Fibroblast of the aortic adventitia (primary cell): ENCODE measurements at regions not wholly inside any gene's neighbourhood (a gene's known extent, or its start where the extent isn't known, plus 50 kb on each side); places are given as distances from the start of the nearest gene placed in this dataset.

ENCODE experiments used
- DNase-seq: peaks from one replicate; pipeline ENCODE4 v3.0.0-alpha.2; 2010; ENCODE audit warnings: low read depth
- H3K4me3 ChIP-seq: 2 replicates; pipeline ENCODE4 v1.5.1; 2011; ENCODE audit warnings: low read depth, mild to moderate bottlenecking, control low read depth, low read length, moderate library complexity
- TF ChIP-seq, protein P1 (sequence below): IDR thresholded peaks from 2 replicates; pipeline ENCODE4 v1.5.1; 2011; ENCODE audit warnings: mild to moderate bottlenecking, low read length, control low read depth, inconsistent platforms; ENCODE audit not compliant: insufficient read depth

DNA sequence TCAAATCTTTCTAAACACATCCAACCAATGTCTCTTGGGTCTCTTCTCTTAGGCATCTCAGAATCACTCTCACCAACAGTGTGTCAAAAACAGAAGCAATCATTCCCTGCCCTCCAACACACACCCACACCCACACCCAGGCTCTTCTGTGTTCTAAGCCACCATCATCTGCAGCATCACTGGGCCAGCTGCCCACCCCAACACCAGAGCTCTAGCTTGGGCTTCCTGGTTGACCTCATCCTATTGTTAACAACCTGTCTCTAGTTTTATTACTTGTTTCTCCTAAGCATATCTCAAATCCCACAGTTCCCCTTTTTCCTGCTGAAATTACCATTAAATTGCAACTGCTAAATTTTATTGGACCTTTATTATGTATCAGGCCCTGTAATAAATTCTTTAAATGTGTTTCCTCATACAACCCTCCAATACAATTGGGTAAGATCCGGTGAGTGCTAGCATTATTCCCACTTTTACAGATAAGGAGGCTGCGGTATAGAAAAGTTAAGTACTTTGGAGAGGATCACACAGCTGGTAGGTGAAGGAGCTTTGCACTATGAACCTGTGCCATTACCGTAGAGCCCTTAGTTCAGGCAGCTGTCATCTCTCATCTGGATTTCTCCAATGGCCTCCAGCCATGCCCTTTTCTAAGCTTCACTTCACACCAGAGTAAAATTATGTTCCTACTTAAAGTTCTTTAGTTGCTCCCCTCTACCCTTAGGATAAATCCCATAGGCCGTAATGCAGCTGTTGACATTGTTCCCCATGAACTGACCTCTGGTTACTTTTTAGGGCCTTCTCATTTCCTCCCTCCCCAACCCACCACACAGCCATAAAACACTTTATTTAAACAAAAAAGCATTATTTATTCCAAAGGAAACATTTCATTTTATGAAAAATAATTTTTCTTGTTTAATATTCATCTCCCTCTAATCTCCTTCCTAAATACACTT lies 227.7 kb downstream of the B3GLCT start:
- no peak overlapping the region for H3K4me3 ChIP-seq
- DNase-seq, result no peak
- TF ChIP-seq, protein P1, sequence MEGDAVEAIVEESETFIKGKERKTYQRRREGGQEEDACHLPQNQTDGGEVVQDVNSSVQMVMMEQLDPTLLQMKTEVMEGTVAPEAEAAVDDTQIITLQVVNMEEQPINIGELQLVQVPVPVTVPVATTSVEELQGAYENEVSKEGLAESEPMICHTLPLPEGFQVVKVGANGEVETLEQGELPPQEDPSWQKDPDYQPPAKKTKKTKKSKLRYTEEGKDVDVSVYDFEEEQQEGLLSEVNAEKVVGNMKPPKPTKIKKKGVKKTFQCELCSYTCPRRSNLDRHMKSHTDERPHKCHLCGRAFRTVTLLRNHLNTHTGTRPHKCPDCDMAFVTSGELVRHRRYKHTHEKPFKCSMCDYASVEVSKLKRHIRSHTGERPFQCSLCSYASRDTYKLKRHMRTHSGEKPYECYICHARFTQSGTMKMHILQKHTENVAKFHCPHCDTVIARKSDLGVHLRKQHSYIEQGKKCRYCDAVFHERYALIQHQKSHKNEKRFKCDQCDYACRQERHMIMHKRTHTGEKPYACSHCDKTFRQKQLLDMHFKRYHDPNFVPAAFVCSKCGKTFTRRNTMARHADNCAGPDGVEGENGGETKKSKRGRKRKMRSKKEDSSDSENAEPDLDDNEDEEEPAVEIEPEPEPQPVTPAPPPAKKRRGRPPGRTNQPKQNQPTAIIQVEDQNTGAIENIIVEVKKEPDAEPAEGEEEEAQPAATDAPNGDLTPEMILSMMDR, result no peak

GRCh38 chr13:31431722-31432137 lies 232.0 kb downstream of the B3GLCT start:
- peak; percentile 77 for DNase-seq
- TF ChIP-seq, protein P1, result peak; percentile 91
- no peak overlapping the region for H3K4me3 ChIP-seq

DNA sequence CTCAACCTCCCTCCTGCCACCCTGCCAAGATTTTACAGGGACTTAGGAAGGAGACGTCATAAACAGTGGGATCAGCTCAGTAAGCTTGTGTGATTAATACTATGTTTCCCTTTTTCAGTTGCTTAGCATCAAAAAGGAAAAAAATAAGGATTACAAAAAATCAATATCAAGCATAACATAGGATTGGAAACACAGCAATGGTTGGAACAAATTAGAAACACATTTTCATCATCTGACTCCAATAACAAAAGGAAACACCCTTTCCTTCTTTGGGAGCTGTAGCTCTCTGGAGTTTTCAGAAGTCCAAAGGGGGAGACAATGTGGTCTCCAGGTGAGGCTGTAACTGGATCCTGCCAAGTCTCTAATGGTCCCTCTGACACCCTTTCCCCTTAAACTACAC lies 233.4 kb downstream of the B3GLCT start:
- peak; percentile 52 for DNase-seq
- no peak overlapping the region for H3K4me3 ChIP-seq
- TF ChIP-seq, protein P1, result no peak

DNA sequence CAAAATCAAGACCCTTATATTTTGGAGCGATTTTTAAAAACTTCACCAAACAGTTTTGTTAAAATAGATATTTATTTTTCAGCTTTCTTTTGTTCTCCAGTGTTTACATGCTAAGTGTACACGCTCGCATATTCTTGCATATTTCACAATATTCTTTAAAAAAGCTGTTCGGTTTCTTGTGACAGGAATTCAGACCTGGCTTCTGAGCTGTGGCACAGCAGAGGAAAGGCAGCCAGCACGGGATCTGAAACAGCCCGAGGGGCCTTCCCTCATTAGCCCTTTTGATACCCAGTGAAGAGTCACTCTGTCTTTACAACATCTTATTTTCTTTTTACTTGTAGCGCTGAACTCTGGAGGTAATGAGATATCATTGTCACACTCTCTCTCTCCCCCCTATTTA lies 234.0 kb downstream of the B3GLCT start:
- TF ChIP-seq, protein P1, result no peak
- DNase-seq, result peak; percentile 20
- H3K4me3 ChIP-seq, result no peak overlapping the region

DNA sequence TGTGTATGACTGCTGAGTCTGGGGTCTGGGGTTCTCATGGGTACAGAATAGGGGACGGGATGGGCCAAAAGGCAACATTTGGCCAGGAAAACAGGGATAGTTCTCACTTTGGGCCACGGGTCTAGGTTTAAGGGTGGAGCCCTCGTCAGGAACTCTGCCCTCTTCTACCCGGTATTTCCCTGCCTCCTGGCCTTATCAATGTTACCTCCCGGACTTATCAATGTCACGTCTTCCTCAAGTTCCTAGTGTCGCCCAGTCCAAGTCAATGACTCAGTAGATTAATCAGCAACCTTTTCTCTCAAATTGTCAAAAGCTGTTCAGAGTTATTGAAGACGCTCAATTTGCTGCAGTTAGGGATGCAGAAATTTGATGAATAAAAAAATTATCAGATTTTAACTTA lies 234.8 kb downstream of the B3GLCT start:
- TF ChIP-seq, protein P1, result no peak
- no peak for DNase-seq
- H3K4me3 ChIP-seq, result no peak overlapping the region

DNA sequence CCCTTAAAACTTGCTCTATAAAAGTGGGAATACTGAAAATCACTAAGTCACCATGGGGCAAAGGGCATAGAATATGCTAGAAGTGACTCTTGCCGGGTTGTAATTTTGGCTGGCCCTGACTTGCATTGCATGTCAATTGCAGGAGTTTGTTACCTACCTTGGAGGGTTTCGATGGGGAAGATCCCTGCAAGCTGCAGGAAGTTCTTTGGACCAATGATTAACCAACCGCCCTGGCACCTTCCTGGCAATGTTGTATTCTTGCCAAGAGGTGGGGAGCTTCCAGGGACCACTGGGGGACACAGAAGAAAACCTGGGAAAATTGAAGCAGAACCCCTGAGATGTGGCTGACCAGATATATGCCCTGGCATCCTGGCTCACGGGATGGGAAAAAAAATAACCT lies 235.8 kb downstream of the B3GLCT start:
- TF ChIP-seq, protein P1, result no peak
- no peak for DNase-seq
- H3K4me3 ChIP-seq, result no peak overlapping the region
